K562 (cell line): ENCODE measurements at regions not wholly inside any gene's neighbourhood (a gene's known extent, or its start where the extent isn't known, plus 50 kb on each side); places are given as distances from the start of the nearest gene placed in this dataset.

ENCODE experiments used
- ATAC-seq: fragments of 200-7000 bp; cut with Tn5 transposase; 3 replicates; pipeline ENCODE4 v1.9.1; 2020; ENCODE audit warnings: moderate library complexity
- BruUV-seq: library from RNA; stranded (reverse); fragments of 400-500 nt; replicated peaks from 2 replicates; lab custom pipeline; 2021; lab: Mats Ljungman, UMichigan
- CTCF ChIA-PET: fragments of 300-600 bp; formaldehyde crosslinking; extraction: SDS; loops from one replicate; lab custom pipeline; 2021; ENCODE audit warnings: low intra/inter-chr PET ratio; lab: Yijun Ruan, JAX
- POLR2A ChIA-PET: fragments of 300-600, 350-650 bp; sonication (Branson Sonifier 250); formaldehyde crosslinking; extraction: SDS; loops from one replicate; lab custom pipeline; 2021; ENCODE audit warnings: antibody characterized with exemption, inconsistent platforms; lab: Yijun Ruan, JAX
- DNase-seq, 4 experiments: peaks; one replicate each; pipeline versions ENCODE4 v3.0.0 to v3.0.0-alpha.2; 2011 to 2018; ENCODE audit warnings: low spot score in 3 of 4, mixed read lengths in 3 of 4; ENCODE audit errors: extremely low read depth in 1 of 4
- FAIRE-seq: peaks from 2 replicates; lab custom pipeline; 2011; peaks lifted over from hg19 to GRCh38; lab: Jason Lieb, UNC
- H2AFZ ChIP-seq: 2 replicates; pipeline ENCODE4 v1.6.0; 2011; ENCODE audit warnings: low read depth, low read length, control low read depth, inconsistent platforms
- H3K27ac ChIP-seq: fragments of 200-600 bp; 3 replicates; pipeline ENCODE4 v1.8.0; 2011; ENCODE audit warnings: low read depth, mild to moderate bottlenecking, control low read depth, inconsistent platforms, low read length, moderate library complexity, mixed read lengths; ENCODE audit errors: extremely low read depth
- H3K27me3 ChIP-seq, 2 experiments: fragments of 300-600 bp in 1 of 2; 2 replicates in 1 of 2; 3 replicates in 1 of 2; pipeline versions ENCODE4 v1.6.0 to v1.8.0; 2011; ENCODE audit warnings: inconsistent platforms in 2 of 2, low read length in 2 of 2, mild to moderate bottlenecking in 1 of 2, mixed read lengths in 1 of 2, moderate library complexity in 1 of 2; ENCODE audit not compliant: control insufficient read depth in 2 of 2, insufficient read depth in 2 of 2
- H3K36me3 ChIP-seq: fragments of 300-600 bp; 3 replicates; pipeline ENCODE4 v1.8.0; 2011; ENCODE audit warnings: mild to moderate bottlenecking, low read length, inconsistent platforms; ENCODE audit not compliant: control insufficient read depth, insufficient read depth
- H3K4me1 ChIP-seq, 2 experiments: fragments of 200-600 bp in 1 of 2; replicated peaks in 1 of 2; 2 replicates in 1 of 2; 3 replicates in 1 of 2; pipeline versions ENCODE4 v1.5.1 to v1.8.0; 2011; ENCODE audit warnings: inconsistent platforms in 2 of 2, low read length in 2 of 2, mild to moderate bottlenecking in 1 of 2, mixed read lengths in 1 of 2, moderate library complexity in 1 of 2; ENCODE audit not compliant: control insufficient read depth in 2 of 2, insufficient read depth in 2 of 2
- H3K4me2 ChIP-seq: 2 replicates; pipeline ENCODE4 v1.6.1; 2011; ENCODE audit warnings: low read length, control low read depth, inconsistent platforms, mixed read lengths; ENCODE audit not compliant: insufficient read depth
- H3K4me3 ChIP-seq: fragments of 200-600 bp; sonication (generic), shearing (Covaris generic); 2 replicates; pipeline ENCODE4 v1.5.1; 2016; ENCODE audit warnings: control low read depth, inconsistent platforms
- H3K79me2 ChIP-seq: fragments of 200-600 bp; 3 replicates; pipeline ENCODE4 v1.8.0; 2011; ENCODE audit warnings: low read length, inconsistent platforms; ENCODE audit not compliant: control insufficient read depth, insufficient read depth
- H3K9ac ChIP-seq, 2 experiments: 2 replicates each; pipeline versions ENCODE4 v1.6.0 to v1.6.1; 2011; ENCODE audit warnings: low read depth in 2 of 2, low read length in 2 of 2, control low read depth in 1 of 2, inconsistent platforms in 1 of 2, mild to moderate bottlenecking in 1 of 2, mixed read lengths in 1 of 2; ENCODE audit not compliant: insufficient read depth in 1 of 2
- H3K9me1 ChIP-seq: one replicate; pipeline ENCODE4 v1.6.0; 2011; ENCODE audit warnings: inconsistent platforms, mild to moderate bottlenecking, low read length, moderate library complexity; ENCODE audit not compliant: control insufficient read depth, insufficient read depth
- H3K9me3 ChIP-seq: replicated peaks from 2 replicates; pipeline ENCODE4 v1.5.1; 2011; ENCODE audit warnings: low read depth, low read length, inconsistent platforms; ENCODE audit not compliant: control insufficient read depth, insufficient read depth
- H4K20me1 ChIP-seq: replicated peaks from 2 replicates; pipeline ENCODE4 v1.6.1; 2011; ENCODE audit warnings: low read length, inconsistent platforms, mixed read lengths; ENCODE audit not compliant: control insufficient read depth, insufficient read depth
- WGBS: fragments of 100-300 bp; shearing (Covaris generic); methylation state at CpG from one replicate; pipeline ENCODE4 v1.1.6; 2016; ENCODE audit warnings: low coverage, mixed read lengths; ENCODE audit not compliant: insufficient coverage; ENCODE audit errors: missing lambda C conversion rate; 5-methylcytosine and 5-hydroxymethylcytosine counted together
- in situ Hi-C: fragments of 300-500 bp; cut with MboI; formaldehyde crosslinking; loops from 4 replicates; pipeline ENCODE4 v1.15.0; 2018; ENCODE audit warnings: inconsistent platforms, mixed read lengths
- intact Hi-C: fragments of 100-400 bp; cut with micrococcal nuclease; formaldehyde crosslinking; loops from 2 replicates; pipeline ENCODE4 v1.14.2; 2022
- TF ChIP-seq, protein P1 (sequence below), 3 experiments: IDR thresholded peaks in 2 of 3; conservative IDR thresholded peaks in 1 of 3; 2 replicates each; pipeline ENCODE4 v1.5.1; 2011 to 2012; ENCODE audit warnings: low read length in 3 of 3, mild to moderate bottlenecking in 3 of 3, control low read depth in 2 of 3, improper control_type of control experiment in 1 of 3, inconsistent platforms in 1 of 3, low read depth in 1 of 3, mixed read lengths in 1 of 3, moderate library complexity in 1 of 3; ENCODE audit not compliant: insufficient read depth in 2 of 3
- TF ChIP-seq, protein P2 (sequence below): fragments of 200-800 bp; sonication (Bioruptor generic); IDR thresholded peaks from 2 replicates; pipeline ENCODE4 v1.6.1; 2017; ENCODE audit warnings: missing genetic modification characterization, missing compliant biosample characterization

- no peak overlapping the region for H2AFZ ChIP-seq
- peaks cover 2 to 22% of the 10 kb centered on the region in 2 experiments; a peak in 3 of 5 replicates for H3K27me3 ChIP-seq
- 2% methylated on average over 3 of the region's 3 CpGs for WGBS
- DNase-seq, result peak in 1 of 4 experiments; percentile 28
- no peaks in the 10 kb centered on the region for H4K20me1 ChIP-seq
- no peak overlapping the region for H3K4me3 ChIP-seq
- no peaks in the 10 kb centered on the region for H3K36me3 ChIP-seq
- CTCF ChIA-PET, result no interaction called here
- H3K9me3 ChIP-seq, result no peaks in the 10 kb centered on the region
- H3K4me2 ChIP-seq, result no peak overlapping the region
- no peaks in the 10 kb centered on the region for H3K79me2 ChIP-seq
- POLR2A ChIA-PET, result interaction anchor here (0.7 kb wide), 1 partner anchor 256 kb away, joined by 4 read pairs; no protein-coding TSS in a partner anchor
- no peak overlapping the region for H3K27ac ChIP-seq
- in situ Hi-C loops, result no loop called here
- no peak overlapping the region for H3K9ac ChIP-seq
- H3K4me1 ChIP-seq, result no peaks in the 10 kb centered on the region
- ATAC-seq, result peak; percentile 84
- no peaks in the 10 kb centered on the region for H3K9me1 ChIP-seq
- BruUV-seq, result no TSS peak
- TF ChIP-seq, protein P1, sequence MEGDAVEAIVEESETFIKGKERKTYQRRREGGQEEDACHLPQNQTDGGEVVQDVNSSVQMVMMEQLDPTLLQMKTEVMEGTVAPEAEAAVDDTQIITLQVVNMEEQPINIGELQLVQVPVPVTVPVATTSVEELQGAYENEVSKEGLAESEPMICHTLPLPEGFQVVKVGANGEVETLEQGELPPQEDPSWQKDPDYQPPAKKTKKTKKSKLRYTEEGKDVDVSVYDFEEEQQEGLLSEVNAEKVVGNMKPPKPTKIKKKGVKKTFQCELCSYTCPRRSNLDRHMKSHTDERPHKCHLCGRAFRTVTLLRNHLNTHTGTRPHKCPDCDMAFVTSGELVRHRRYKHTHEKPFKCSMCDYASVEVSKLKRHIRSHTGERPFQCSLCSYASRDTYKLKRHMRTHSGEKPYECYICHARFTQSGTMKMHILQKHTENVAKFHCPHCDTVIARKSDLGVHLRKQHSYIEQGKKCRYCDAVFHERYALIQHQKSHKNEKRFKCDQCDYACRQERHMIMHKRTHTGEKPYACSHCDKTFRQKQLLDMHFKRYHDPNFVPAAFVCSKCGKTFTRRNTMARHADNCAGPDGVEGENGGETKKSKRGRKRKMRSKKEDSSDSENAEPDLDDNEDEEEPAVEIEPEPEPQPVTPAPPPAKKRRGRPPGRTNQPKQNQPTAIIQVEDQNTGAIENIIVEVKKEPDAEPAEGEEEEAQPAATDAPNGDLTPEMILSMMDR (IDR thresholded peaks at IDR 0.05 in 2 of 3, conservative IDR thresholded peaks at IDR 0.05 in 1 of 3; ENCODE audit: insufficient read depth in 2 of 3, low read depth in 1 of 3, low read length in 3 of 3), result 0 out of 6 replicates have a peak, but pooled peaks of 1 of the 3 experiments have one; percentile 17
- TF ChIP-seq, protein P2, sequence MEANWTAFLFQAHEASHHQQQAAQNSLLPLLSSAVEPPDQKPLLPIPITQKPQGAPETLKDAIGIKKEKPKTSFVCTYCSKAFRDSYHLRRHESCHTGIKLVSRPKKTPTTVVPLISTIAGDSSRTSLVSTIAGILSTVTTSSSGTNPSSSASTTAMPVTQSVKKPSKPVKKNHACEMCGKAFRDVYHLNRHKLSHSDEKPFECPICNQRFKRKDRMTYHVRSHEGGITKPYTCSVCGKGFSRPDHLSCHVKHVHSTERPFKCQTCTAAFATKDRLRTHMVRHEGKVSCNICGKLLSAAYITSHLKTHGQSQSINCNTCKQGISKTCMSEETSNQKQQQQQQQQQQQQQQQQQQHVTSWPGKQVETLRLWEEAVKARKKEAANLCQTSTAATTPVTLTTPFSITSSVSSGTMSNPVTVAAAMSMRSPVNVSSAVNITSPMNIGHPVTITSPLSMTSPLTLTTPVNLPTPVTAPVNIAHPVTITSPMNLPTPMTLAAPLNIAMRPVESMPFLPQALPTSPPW (CRISPR knock-in tag), result no peak
- TF ChIP-seq, all 486 proteins: peak for 1
- intact Hi-C loops, result no loop called here
- no peak for FAIRE-seq
Measured at GRCh38 chr7:67608806-67609205, 612.2 kb downstream of the TYW1 start.
